HFF-Myc (cell line): ENCODE measurements at regions not wholly inside any gene's neighbourhood (a gene's known extent, or its start where the extent isn't known, plus 50 kb on each side); places are given as distances from the start of the nearest gene placed in this dataset.

Experiments
- DNase-seq: peaks from one replicate; pipeline ENCODE4 v3.0.0-alpha.2; 2011; ENCODE audit warnings: low read depth; ENCODE audit errors: extremely low read depth
- H3K4me3 ChIP-seq: replicated peaks from 2 replicates; pipeline ENCODE4 v1.5.1; 2011; ENCODE audit warnings: low read depth, mild to moderate bottlenecking, control low read depth, low read length
- TF ChIP-seq, protein P1 (sequence below): IDR thresholded peaks from 2 replicates; pipeline ENCODE4 v1.5.1; 2012; ENCODE audit warnings: mild to moderate bottlenecking, low read depth, low read length, control low read depth; ENCODE audit errors: missing control alignments

DNA sequence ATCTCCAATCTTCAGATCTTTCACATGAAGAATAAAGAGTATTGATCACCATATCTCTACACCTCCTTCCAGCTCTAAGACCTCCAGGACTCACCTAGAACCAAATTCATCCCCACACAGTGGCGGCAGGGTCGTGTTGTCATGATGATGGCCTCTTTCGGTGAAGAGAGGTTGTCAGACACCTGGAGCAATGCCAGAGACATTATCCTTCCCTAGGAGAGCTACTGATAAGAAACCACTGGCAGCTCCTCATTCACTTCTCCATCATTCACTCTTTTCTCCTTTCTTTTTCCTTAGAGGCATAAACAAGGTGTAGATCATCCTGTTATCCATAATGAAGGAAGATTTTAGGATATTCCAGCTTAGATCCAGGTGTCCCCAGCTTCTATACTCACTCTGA, 197.9 kb upstream of the TNP1 start:
- no peak overlapping the region for H3K4me3 ChIP-seq
- TF ChIP-seq, protein P1, sequence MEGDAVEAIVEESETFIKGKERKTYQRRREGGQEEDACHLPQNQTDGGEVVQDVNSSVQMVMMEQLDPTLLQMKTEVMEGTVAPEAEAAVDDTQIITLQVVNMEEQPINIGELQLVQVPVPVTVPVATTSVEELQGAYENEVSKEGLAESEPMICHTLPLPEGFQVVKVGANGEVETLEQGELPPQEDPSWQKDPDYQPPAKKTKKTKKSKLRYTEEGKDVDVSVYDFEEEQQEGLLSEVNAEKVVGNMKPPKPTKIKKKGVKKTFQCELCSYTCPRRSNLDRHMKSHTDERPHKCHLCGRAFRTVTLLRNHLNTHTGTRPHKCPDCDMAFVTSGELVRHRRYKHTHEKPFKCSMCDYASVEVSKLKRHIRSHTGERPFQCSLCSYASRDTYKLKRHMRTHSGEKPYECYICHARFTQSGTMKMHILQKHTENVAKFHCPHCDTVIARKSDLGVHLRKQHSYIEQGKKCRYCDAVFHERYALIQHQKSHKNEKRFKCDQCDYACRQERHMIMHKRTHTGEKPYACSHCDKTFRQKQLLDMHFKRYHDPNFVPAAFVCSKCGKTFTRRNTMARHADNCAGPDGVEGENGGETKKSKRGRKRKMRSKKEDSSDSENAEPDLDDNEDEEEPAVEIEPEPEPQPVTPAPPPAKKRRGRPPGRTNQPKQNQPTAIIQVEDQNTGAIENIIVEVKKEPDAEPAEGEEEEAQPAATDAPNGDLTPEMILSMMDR, result no peak

DNA sequence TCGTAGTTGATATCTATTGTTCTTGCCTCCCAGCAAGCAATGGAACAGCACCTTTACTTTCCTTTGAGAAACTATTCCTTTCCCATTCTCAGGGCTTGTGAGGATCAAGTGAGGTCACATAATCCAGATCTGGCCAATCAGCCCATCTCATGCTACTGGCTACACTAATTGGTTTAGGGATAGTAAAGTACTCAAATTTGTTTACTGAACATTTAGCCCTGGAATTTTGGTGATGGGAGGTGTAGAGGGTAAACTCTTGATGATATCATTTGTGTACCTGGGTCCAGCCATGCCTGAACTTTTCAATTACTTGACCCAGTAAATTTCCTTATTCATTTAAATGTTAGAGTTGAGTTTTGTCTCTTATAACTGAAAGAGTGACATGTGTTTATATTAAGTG, 195.8 kb upstream of the TNP1 start:
- no peak overlapping the region for H3K4me3 ChIP-seq
- TF ChIP-seq, protein P1, result no peak
- no peak for DNase-seq

More for the DNA sequence above, 197.9 kb upstream of the TNP1 start:
- DNase-seq, result no peak

DNA sequence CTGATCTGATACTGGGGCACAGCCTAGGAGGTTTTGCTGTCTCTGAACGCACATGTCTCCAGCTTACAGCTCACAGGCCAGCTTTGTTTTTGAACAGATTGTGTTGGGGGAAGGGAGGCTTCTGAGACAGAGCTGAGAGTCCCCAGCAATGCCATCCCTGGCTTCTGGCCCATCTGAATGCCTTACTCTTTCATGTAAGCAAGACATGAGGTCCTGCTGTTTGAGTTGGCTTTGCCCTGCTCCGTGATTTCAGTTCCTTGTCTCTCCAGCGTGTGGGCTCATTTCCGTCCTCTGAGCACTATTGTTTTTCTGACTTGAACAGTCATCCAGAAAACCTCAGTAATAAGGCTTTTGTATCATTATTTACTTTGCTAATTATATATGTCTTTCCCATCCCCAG, 194.9 kb upstream of the TNP1 start:
- no peak for DNase-seq

DNA sequence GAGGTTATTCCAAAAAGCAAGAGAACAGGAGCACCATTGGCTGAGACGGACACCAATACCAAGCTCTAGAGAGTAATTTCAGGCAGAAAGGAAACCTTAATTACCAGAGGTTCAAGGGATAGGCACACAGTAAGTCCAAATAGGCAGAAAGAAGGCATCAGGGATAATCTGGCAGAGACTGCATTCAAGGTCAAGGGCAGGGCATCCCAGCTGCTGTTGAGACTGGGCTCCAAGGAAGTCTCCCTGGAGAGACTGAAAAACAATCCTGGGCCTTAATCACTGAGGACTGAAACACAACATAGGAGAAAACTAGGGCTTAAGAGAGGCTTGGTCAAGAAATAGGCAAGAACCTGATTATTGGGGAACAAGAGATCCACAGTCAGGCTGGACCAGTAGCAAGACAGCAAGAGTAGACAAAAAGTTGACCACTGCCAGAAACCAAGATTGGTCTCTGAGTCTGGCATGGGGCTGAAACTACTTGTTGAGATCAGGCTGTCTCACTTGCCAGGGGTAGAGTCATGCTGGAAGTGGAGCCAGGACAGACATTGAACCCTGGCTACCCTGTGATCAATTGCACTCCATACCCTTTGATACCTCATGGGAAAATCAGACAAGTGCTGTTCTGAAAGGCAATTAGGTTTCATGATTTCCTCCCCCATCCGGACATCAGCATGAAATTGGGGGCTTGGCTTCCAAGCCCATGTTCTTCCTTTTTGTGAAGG, 193.2 kb upstream of the TNP1 start:
- no peak for DNase-seq
- H3K4me3 ChIP-seq, result no peak overlapping the region
- TF ChIP-seq, protein P1, result no peak

More for the DNA sequence above, 194.9 kb upstream of the TNP1 start:
- no peak overlapping the region for H3K4me3 ChIP-seq
- TF ChIP-seq, protein P1, result no peak

DNA sequence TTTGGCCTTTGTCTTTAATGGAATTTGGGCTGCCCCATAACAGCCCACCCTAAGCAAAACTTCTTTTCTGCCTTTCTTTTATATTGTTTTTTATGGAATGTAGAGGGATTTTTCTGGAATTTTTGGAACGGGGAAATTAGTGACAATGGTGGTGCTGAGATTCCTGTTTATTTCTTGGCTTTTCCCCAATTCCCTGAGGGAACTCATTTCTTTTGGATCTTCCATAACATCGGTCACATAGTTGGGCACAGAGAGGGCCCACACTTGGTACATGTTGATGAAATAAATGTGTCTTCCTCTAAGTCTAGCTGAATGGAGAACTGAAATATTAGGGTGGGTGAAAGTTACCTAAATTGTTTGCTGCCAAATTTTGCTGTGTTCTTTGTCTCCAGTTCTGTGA, 191.6 kb upstream of the TNP1 start:
- DNase-seq, result no peak
- H3K4me3 ChIP-seq, result no peak overlapping the region
- TF ChIP-seq, protein P1, result no peak

DNA sequence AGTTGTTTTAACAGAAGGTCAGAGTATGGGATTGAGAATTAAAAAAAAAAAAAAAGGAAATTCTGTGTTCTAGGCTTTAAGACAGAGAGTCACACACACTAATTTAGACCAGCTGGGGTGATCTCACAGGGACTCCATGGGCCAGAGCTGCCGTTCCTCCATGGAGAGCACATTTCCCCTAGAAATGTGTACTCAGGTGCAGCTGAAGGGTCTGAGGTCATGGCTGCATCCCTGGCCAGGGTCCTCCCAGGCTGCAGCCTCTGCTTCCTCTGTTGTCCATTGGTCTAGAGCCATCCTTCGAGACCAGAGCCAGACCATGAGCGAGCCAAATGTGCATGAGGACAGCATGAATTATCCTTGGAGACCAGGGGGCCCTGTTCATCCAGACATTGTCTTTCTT, 190.1 kb upstream of the TNP1 start:
- no peak overlapping the region for H3K4me3 ChIP-seq
- no peak for DNase-seq
- TF ChIP-seq, protein P1, result no peak

DNA sequence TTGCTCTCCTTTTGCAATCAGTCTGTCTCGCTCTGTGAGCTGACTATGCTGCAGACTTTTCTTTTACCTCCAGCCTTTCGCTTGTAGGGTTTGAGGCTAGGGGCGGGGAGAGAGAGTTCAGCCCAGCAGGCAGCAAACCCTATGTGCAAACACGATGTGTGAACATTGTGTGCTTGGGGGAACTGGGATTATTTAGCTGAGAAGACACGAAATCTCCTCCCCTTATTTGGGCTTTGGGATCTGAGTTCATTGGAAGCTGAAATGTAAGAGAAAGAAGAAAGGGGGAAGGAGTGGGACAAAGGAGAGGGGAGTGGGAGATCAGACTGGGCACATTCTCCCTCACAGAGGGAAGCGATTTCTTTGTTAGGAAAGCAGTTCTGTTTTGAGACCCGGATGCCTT, 189.6 kb upstream of the TNP1 start:
- H3K4me3 ChIP-seq, result no peak overlapping the region
- TF ChIP-seq, protein P1, result no peak
- DNase-seq, result no peak
